Mesendoderm (in vitro differentiated cells): ENCODE measurements at regions not wholly inside any gene's neighbourhood (a gene's known extent, or its start where the extent isn't known, plus 50 kb on each side); places are given as distances from the start of the nearest gene placed in this dataset.
A peak's percentile ranks its signal among the peaks of the same experiment; 100 is the strongest.
"Not testable (repeated sequence)": the region's sequence is repeated elsewhere in the genome, so short reads cannot be mapped to it uniquely, and the experiment has no call there.

Experiments
- DNase-seq: peaks from one replicate; pipeline ENCODE4 v3.0.0; 2013
- H2AK5ac ChIP-seq: 2 replicates; pipeline ENCODE4 v1.6.1; 2013; ENCODE audit warnings: low read length, inconsistent platforms
- H2BK120ac ChIP-seq: 2 replicates; pipeline ENCODE4 v1.6.1; 2013; ENCODE audit warnings: low read depth, mild to moderate bottlenecking, low read length, moderate library complexity, mixed read lengths
- H2BK15ac ChIP-seq: replicated peaks from 2 replicates; pipeline ENCODE4 v1.6.1; 2013; ENCODE audit warnings: low read depth, mild to moderate bottlenecking, moderate library complexity
- H2BK5ac ChIP-seq: 2 replicates; pipeline ENCODE4 v1.6.1; 2013; ENCODE audit warnings: low read length, inconsistent platforms
- H3K18ac ChIP-seq: 2 replicates; pipeline ENCODE4 v1.6.1; 2013; ENCODE audit warnings: mild to moderate bottlenecking, low read length, mixed read lengths
- H3K23ac ChIP-seq: one replicate; pipeline ENCODE4 v1.6.1; 2013; ENCODE audit warnings: low read length
- H3K27ac ChIP-seq: 2 replicates; pipeline ENCODE4 v1.5.1; 2013; ENCODE audit warnings: low read depth, mild to moderate bottlenecking, inconsistent platforms, low read length, moderate library complexity
- H3K27me3 ChIP-seq: 2 replicates; pipeline ENCODE4 v1.6.1; 2013; ENCODE audit warnings: low read length, control low read depth, mild to moderate bottlenecking, inconsistent platforms; ENCODE audit not compliant: insufficient read depth, poor library complexity
- H3K36me3 ChIP-seq: 2 replicates; pipeline ENCODE4 v1.6.1; 2013; ENCODE audit warnings: low read length, inconsistent platforms; ENCODE audit not compliant: control insufficient read depth, insufficient read depth
- H3K4ac ChIP-seq: one replicate; pipeline ENCODE4 v1.6.1; 2013; ENCODE audit warnings: low read depth, mild to moderate bottlenecking, low read length, moderate library complexity
- H3K4me1 ChIP-seq: 2 replicates; pipeline ENCODE4 v1.6.1; 2013; ENCODE audit warnings: low read depth, low read length, inconsistent platforms; ENCODE audit not compliant: control insufficient read depth
- H3K4me2 ChIP-seq: 2 replicates; pipeline ENCODE4 v1.6.1; 2013; ENCODE audit warnings: low read length
- H3K4me3 ChIP-seq: 2 replicates; pipeline ENCODE4 v1.5.1; 2013; ENCODE audit warnings: mild to moderate bottlenecking, low read length
- H3K56ac ChIP-seq: one replicate; pipeline ENCODE4 v1.6.1; 2013; ENCODE audit warnings: low read length
- H3K79me1 ChIP-seq: 2 replicates; pipeline ENCODE4 v1.6.1; 2013; ENCODE audit warnings: low read length, inconsistent platforms
- H3K79me2 ChIP-seq: 2 replicates; pipeline ENCODE4 v1.6.1; 2013; ENCODE audit warnings: mild to moderate bottlenecking, low read length; ENCODE audit not compliant: control insufficient read depth, insufficient read depth
- H3K9ac ChIP-seq: 2 replicates; pipeline ENCODE4 v1.6.1; 2013; ENCODE audit warnings: low read length, inconsistent platforms
- H4K5ac ChIP-seq: one replicate; pipeline ENCODE4 v1.6.1; 2013; ENCODE audit warnings: low read length
- H4K8ac ChIP-seq: one replicate; pipeline ENCODE4 v1.6.1; 2013; ENCODE audit warnings: low read depth, mild to moderate bottlenecking, control low read depth, low read length, moderate library complexity
- WGBS: extraction: QIAGEN DNeasy Blood & Tissue Kit; methylation state at CpG from one replicate; pipeline ENCODE4 v1.1.7; 2013; ENCODE audit warnings: low lambda C conversion rate, missing lambda C conversion rate; ENCODE audit not compliant: insufficient coverage; ENCODE audit errors: extremely low coverage; 5-methylcytosine and 5-hydroxymethylcytosine counted together

GRCh38 chr1:34369701-34370455, 193.2 kb downstream of the C1orf94 start:
- Histone ChIP-seq H3K56ac (no peak overlapping the region), H3K9ac (no peak overlapping the region), H2BK5ac (no peak overlapping the region), H3K36me3 (no peaks in the 10 kb centered on the region), H4K5ac (no peak overlapping the region), H3K23ac (no peak overlapping the region), H2BK120ac (no peak overlapping the region), H3K4ac (no peak overlapping the region), H3K4me3 (no peak overlapping the region), H4K8ac (no peak overlapping the region), H3K4me2 (no peak overlapping the region), H2AK5ac (no peak overlapping the region), H2BK15ac (no peak overlapping the region), H3K27me3 (no peaks in the 10 kb centered on the region), H3K79me2 (no peaks in the 10 kb centered on the region), H3K79me1 (no peaks in the 10 kb centered on the region), H3K18ac (no peak overlapping the region), H3K4me1 (no peaks in the 10 kb centered on the region), H3K27ac (no peak overlapping the region)
- WGBS = no CpG with 5 or more reads among the region's 10 CpGs
- DNase-seq = no peak

GRCh38 chr1:34370748-34371147, 194.0 kb downstream of the C1orf94 start:
- Histone ChIP-seq H3K27me3 (no peaks in the 10 kb centered on the region), H3K18ac (no peak overlapping the region), H3K4me1 (no peaks in the 10 kb centered on the region), H2BK5ac (no peak overlapping the region), H3K4me3 (no peak overlapping the region), H3K56ac (no peak overlapping the region), H2BK15ac (no peak overlapping the region), H4K8ac (no peak overlapping the region), H3K27ac (no peak overlapping the region), H2AK5ac (no peak overlapping the region), H3K23ac (no peak overlapping the region), H3K4ac (no peak overlapping the region), H4K5ac (no peak overlapping the region), H3K9ac (no peak overlapping the region), H3K4me2 (no peak overlapping the region), H2BK120ac (no peak overlapping the region), H3K36me3 (no peaks in the 10 kb centered on the region), H3K79me2 (no peaks in the 10 kb centered on the region), H3K79me1 (no peaks in the 10 kb centered on the region)
- DNase-seq = no peak
- WGBS = no CpG with 5 or more reads among the region's 4 CpGs

- H2BK15ac ChIP-seq, H3K79me1 ChIP-seq, H3K36me3 ChIP-seq, H3K4ac ChIP-seq, H3K4me3 ChIP-seq, H3K18ac ChIP-seq, H3K4me2 ChIP-seq, H3K79me2 ChIP-seq, H2AK5ac ChIP-seq, H3K9ac ChIP-seq, H3K27ac ChIP-seq, H4K5ac ChIP-seq, H3K23ac ChIP-seq, H3K27me3 ChIP-seq, H2BK5ac ChIP-seq, H2BK120ac ChIP-seq, DNase-seq, H3K56ac ChIP-seq, H3K4me1 ChIP-seq, H4K8ac ChIP-seq: not testable (repeated sequence)
- no CpG with 5 or more reads among the region's 5 CpGs for WGBS
Observed at GRCh38 chr1:34371179-34371578, 194.5 kb downstream of the C1orf94 start.

- H2BK120ac ChIP-seq = no peak overlapping the region
- no peak overlapping the region for H2BK5ac ChIP-seq
- H3K27me3 ChIP-seq = no peaks in the 10 kb centered on the region
- H3K79me1 ChIP-seq = no peaks in the 10 kb centered on the region
- no peak overlapping the region for H3K23ac ChIP-seq
- H4K8ac ChIP-seq = no peak overlapping the region
- no peak overlapping the region for H3K9ac ChIP-seq
- no peak overlapping the region for H3K4me2 ChIP-seq
- WGBS = no CpG with 5 or more reads among the region's 1 CpG
- H3K4ac ChIP-seq = no peak overlapping the region
- H3K4me3 ChIP-seq = no peak overlapping the region
- H3K18ac ChIP-seq = no peak overlapping the region
- no peak overlapping the region for H3K27ac ChIP-seq
- H3K4me1 ChIP-seq = no peaks in the 10 kb centered on the region
- no peaks in the 10 kb centered on the region for H3K79me2 ChIP-seq
- H2BK15ac ChIP-seq = no peak overlapping the region
- no peaks in the 10 kb centered on the region for H3K36me3 ChIP-seq
- H3K56ac ChIP-seq = no peak overlapping the region
- H2AK5ac ChIP-seq = no peak overlapping the region
- peak; percentile 5 for DNase-seq
- H4K5ac ChIP-seq = no peak overlapping the region
Observed at GRCh38 chr1:34371829-34372532, 195.3 kb downstream of the C1orf94 start.

- DNase-seq = no peak
- Histone ChIP-seq H3K4me3 (no peak overlapping the region), H3K36me3 (no peaks in the 10 kb centered on the region), H3K18ac (no peak overlapping the region), H3K4me2 (no peak overlapping the region), H3K79me2 (no peaks in the 10 kb centered on the region), H2AK5ac (no peak overlapping the region), H3K4me1 (no peaks in the 10 kb centered on the region), H3K79me1 (no peaks in the 10 kb centered on the region), H3K23ac (no peak overlapping the region), H2BK120ac (no peak overlapping the region), H2BK5ac (no peak overlapping the region), H4K5ac (no peak overlapping the region), H3K56ac (no peak overlapping the region), H3K4ac (no peak overlapping the region), H4K8ac (no peak overlapping the region), H3K9ac (no peak overlapping the region), H2BK15ac (no peak overlapping the region), H3K27ac (no peak overlapping the region), H3K27me3 (no peaks in the 10 kb centered on the region)
- no CpG with 5 or more reads among the region's 1 CpG for WGBS
Observed at GRCh38 chr1:34372891-34373290, 196.2 kb downstream of the C1orf94 start.
